ENCODE measurements at regions not wholly inside any gene's neighbourhood (a gene's known extent, or its start where the extent isn't known, plus 50 kb on each side); places are given as distances from the start of the nearest gene placed in this dataset.

- TF ChIP-seq JUND (IDR thresholded peaks at IDR 0.05; ENCODE audit: low read depth) = no peak
- DNase-seq (ENCODE audit: low read depth in 1 of 2, low spot score in 1 of 2) = no peak
- in situ Hi-C loops (cut with HindIII; ENCODE audit: low pct_unique_long_range_greater_than_20kb, low sequenced_read_pairs) = no loop called here
Observed at GRCh38 chr10:28920091-28920490, 242.8 kb downstream of the BAMBI start.

DNA sequence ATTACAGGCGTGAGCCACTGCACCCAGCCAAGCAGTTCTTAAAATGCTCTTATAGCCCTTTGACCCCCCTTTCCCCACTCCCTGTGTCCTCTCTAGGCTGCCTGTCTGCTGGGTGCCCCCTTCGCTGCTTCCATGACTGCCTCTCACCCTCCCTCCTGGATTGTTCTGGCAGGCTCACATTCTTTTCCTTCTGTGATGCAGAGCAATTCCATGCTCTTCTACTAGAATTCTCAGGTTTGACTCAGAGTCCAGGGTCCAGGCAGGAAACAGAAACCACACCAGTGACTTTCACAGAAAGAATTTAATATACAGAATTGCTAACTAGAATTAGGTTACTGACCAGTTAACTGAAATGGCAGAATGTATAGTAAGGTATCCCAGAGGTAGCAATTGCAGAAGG lies 244.8 kb downstream of the BAMBI start:
- no peak for TF ChIP-seq JUND (IDR thresholded peaks at IDR 0.05; ENCODE audit: low read depth)
- in situ Hi-C loops (cut with HindIII; ENCODE audit: low pct_unique_long_range_greater_than_20kb, low sequenced_read_pairs) = no loop called here
- DNase-seq (ENCODE audit: low read depth in 1 of 2, low spot score in 1 of 2) = no peak

GRCh38 chr10:28922861-28923260 lies 245.5 kb downstream of the BAMBI start:
- in situ Hi-C loops (cut with HindIII; ENCODE audit: low pct_unique_long_range_greater_than_20kb, low sequenced_read_pairs) = no loop called here
- no peak for DNase-seq (ENCODE audit: low read depth in 1 of 2, low spot score in 1 of 2)
- TF ChIP-seq JUND (IDR thresholded peaks at IDR 0.05; ENCODE audit: low read depth) = no peak

- no peak for TF ChIP-seq JUND (IDR thresholded peaks at IDR 0.05; ENCODE audit: low read depth)
- DNase-seq (ENCODE audit: low read depth in 1 of 2, low spot score in 1 of 2) = no peak
- in situ Hi-C loops (cut with HindIII; ENCODE audit: low pct_unique_long_range_greater_than_20kb, low sequenced_read_pairs) = no loop called here
Observed at GRCh38 chr10:28924717-28925116, 247.4 kb downstream of the BAMBI start.

DNA sequence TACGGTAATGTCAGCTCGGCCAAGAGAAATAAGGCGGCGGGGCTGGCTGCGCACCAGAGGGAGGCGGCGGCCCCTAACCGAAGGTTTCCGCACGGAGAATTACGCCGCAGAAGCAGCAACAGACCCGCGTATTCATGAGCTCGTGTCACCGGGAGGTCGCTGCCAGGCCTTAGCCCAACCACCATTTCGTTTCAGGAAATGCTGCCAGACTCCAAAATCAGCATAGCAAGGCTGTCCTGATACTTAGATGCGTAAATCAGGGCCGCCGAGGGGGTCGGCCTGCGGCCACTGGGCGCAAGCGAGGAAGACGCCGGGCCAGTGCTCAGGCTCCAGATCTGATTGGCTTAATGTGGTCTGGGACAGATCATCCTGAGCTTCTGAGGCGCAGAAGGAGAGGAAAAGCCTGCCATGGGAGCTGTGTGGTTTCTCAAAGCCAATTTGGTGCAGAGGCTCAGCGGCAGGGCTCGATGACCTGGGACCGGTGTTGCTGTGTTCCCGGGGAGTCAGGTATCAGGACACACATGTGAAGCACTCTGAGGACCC lies 247.9 kb downstream of the BAMBI start:
- peak in 1 of 2 experiments; percentile 40 for DNase-seq (ENCODE audit: low read depth in 1 of 2, low spot score in 1 of 2)
- in situ Hi-C loops (cut with HindIII; ENCODE audit: low pct_unique_long_range_greater_than_20kb, low sequenced_read_pairs) = no loop called here
- TF ChIP-seq JUND (IDR thresholded peaks at IDR 0.05; ENCODE audit: low read depth) = no peak

DNA sequence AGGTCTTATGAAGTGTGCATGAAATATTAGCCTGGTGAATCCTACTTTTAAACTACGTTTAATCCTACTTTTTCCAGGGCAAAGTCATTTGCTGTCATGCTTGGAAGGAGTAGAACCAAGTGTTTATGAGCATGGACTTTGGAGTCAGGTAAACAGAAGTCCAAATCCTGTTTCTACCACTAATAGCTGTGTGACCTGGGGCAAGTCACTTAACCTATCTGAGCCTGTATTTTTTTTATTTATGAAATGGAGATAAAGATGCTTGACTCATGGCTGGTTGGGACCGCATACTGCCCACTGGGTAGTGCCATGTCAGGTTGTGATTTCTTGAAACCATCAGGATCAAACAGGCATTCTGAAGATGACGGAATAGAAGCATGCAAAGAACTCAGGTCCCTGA lies 249.6 kb downstream of the BAMBI start:
- no peak for DNase-seq (ENCODE audit: low read depth in 1 of 2, low spot score in 1 of 2)
- in situ Hi-C loops (cut with HindIII; ENCODE audit: low pct_unique_long_range_greater_than_20kb, low sequenced_read_pairs) = no loop called here
- no peak for TF ChIP-seq JUND (IDR thresholded peaks at IDR 0.05; ENCODE audit: low read depth)

DNA sequence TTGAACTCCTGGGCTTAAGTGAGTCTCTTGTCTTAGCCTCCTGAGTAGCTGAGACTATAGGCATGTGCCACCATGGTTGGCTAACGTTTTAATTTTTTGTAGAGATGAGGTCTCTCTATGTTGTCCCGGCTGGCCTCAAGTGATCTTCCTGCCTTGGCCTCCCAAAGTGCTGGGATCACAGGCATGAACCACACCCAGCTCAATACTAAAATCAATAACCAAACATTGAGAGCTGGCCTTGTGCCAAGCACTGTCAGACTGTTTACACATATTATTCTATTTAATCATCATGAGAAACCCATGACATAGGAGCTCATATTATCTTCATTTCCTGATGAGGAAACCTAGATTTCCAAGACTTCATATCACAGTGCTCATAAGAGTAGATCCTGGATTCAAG lies 251.2 kb downstream of the BAMBI start:
- TF ChIP-seq JUND (IDR thresholded peaks at IDR 0.05; ENCODE audit: low read depth) = no peak
- in situ Hi-C loops (cut with HindIII; ENCODE audit: low pct_unique_long_range_greater_than_20kb, low sequenced_read_pairs) = no loop called here
- no peak for DNase-seq (ENCODE audit: low read depth in 1 of 2, low spot score in 1 of 2)

DNA sequence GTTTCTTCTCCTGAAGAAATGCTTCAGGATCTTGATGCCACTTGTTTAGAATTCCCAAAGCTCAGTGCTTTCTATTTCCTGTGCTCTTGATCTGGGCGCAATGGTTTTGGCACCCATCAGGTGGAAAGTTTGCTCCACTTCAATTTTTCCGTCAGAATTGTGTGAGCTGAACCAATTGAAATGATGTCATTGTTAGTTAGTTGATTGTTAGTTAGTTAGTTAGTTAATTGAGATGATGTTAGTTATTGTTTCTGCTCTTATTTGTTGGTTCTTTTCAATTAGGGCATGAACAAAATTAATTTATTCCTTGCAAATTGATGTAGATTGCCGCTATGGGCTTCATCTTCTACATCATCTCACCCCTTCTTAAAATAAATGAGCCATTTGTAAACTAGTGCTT lies 252.6 kb downstream of the BAMBI start:
- no peak for DNase-seq (ENCODE audit: low read depth in 1 of 2, low spot score in 1 of 2)
- in situ Hi-C loops (cut with HindIII; ENCODE audit: low pct_unique_long_range_greater_than_20kb, low sequenced_read_pairs) = no loop called here
- no peak for TF ChIP-seq JUND (IDR thresholded peaks at IDR 0.05; ENCODE audit: low read depth)

DNA sequence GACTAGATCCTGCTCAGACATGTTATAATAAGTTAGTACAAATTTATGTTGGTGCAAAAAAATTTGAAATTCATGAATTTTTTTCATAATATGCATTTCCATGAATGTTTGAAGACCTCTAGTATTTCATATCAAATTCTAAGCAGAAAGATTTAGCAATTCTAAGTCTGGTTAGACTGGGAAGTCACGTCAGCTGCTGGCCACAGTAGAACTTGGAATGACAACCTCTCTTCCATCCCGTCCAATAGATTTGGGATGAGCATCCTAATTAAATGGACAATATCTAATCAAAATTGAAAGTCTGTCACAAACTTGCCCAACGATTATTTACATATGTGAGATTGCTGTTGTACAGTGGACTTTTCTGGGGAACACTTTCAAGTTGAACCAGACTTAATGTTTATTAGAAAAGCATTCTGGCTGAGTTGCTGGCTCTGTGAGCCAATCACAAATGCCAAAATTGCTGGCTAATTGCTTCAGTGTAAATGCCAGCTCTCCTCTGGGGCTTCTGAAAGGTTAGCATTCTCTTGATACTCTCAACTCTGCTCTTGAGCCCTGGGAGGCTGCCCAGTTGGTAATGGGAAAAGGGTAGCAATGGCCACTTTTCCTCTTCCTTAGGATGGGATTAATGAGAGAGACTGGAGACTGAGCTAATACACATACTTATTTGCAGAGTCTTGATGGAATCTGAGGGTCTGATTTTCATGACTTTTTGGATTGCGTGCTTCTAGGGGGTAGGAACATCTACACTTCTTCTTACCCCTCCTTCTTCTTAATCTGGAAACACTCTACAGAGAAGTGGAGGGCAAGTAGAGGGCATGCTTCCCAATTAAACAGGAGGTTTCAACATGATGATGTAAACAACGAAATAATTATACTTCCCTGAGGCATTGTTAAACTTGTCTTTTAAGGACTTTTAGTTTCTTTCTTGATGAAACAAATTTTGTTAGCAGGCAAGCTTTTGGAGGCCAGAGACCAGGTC lies 253.5 kb downstream of the BAMBI start:
- in situ Hi-C loops (cut with HindIII; ENCODE audit: low pct_unique_long_range_greater_than_20kb, low sequenced_read_pairs) = no loop called here
- TF ChIP-seq JUND (IDR thresholded peaks at IDR 0.05; ENCODE audit: low read depth) = no peak
- DNase-seq (ENCODE audit: low read depth in 1 of 2, low spot score in 1 of 2) = no peak

- in situ Hi-C loops (cut with HindIII; ENCODE audit: low pct_unique_long_range_greater_than_20kb, low sequenced_read_pairs) = no loop called here
- no peak for TF ChIP-seq JUND (IDR thresholded peaks at IDR 0.05; ENCODE audit: low read depth)
- no peak for DNase-seq (ENCODE audit: low read depth in 1 of 2, low spot score in 1 of 2)
Observed at GRCh38 chr10:28935061-28935460, 257.7 kb downstream of the BAMBI start.

GRCh38 chr10:28937959-28938358 lies 260.6 kb downstream of the BAMBI start:
- DNase-seq (ENCODE audit: low read depth in 1 of 2, low spot score in 1 of 2) = no peak

GRCh38 chr10:28938745-28939144 lies 261.4 kb downstream of the BAMBI start:
- TF ChIP-seq JUND (IDR thresholded peaks at IDR 0.05; ENCODE audit: low read depth) = no peak
- no peak for DNase-seq (ENCODE audit: low read depth in 1 of 2, low spot score in 1 of 2)
- in situ Hi-C loops (cut with HindIII; ENCODE audit: low pct_unique_long_range_greater_than_20kb, low sequenced_read_pairs) = no loop called here

More at GRCh38 chr10:28937959-28938358, 260.6 kb downstream of the BAMBI start:
- in situ Hi-C loops (cut with HindIII; ENCODE audit: low pct_unique_long_range_greater_than_20kb, low sequenced_read_pairs) = no loop called here
- TF ChIP-seq JUND (IDR thresholded peaks at IDR 0.05; ENCODE audit: low read depth) = no peak

Data from T47D (cell line).